CD4-positive, alpha-beta T cell (primary cell): ENCODE measurements at regions not wholly inside any gene's neighbourhood (a gene's known extent, or its start where the extent isn't known, plus 50 kb on each side); places are given as distances from the start of the nearest gene placed in this dataset.

ENCODE experiments used
- ATAC-seq: fragments of 200-7000 bp; cut with Tn5 transposase; one replicate; pipeline ENCODE4 v1.10.0; 2022; ENCODE audit warnings: mild to moderate bottlenecking; ENCODE audit not compliant: poor library complexity
- CTCF ChIA-PET: fragments of 350-600 bp; sonication (Branson Sonifier 250); formaldehyde crosslinking; loops from one replicate; lab custom pipeline; 2021; ENCODE audit warnings: antibody characterized with exemption, inconsistent platforms; lab: Charles Lee
- POLR2A ChIA-PET: fragments of 350-600 bp; sonication (Branson Sonifier 250); formaldehyde crosslinking; loops from one replicate; lab custom pipeline; 2021; ENCODE audit warnings: antibody characterized with exemption, inconsistent platforms; lab: Charles Lee
- DNase-seq, 14 experiments: peaks; one replicate each; pipeline ENCODE4 v3.0.0-alpha.2; 2013 to 2020; ENCODE audit warnings: mixed read lengths in 2 of 14
- H3K27ac ChIP-seq, 2 donors: one replicate each; pipeline versions ENCODE4 v1.5.1 to v1.7.0; 2013; ENCODE audit warnings: low read length in 2 of 2, low read depth in 1 of 2, mild to moderate bottlenecking in 1 of 2
- H3K27me3 ChIP-seq, 2 experiments: 1 replicate in 1 of 2; 2 replicates in 1 of 2; pipeline versions ENCODE4 v1.6.1 to v1.7.0; 2013; ENCODE audit warnings: low read length in 2 of 2, control low read depth in 1 of 2, mild to moderate bottlenecking in 1 of 2, moderate library complexity in 1 of 2; ENCODE audit not compliant: insufficient read depth in 2 of 2, control insufficient read depth in 1 of 2
- H3K36me3 ChIP-seq: one replicate; pipeline ENCODE4 v1.6.1; 2013; ENCODE audit warnings: low read length, control low read depth; ENCODE audit not compliant: insufficient read depth
- H3K4me1 ChIP-seq: one replicate; pipeline ENCODE4 v1.6.1; 2013; ENCODE audit warnings: low read length, control low read depth; ENCODE audit not compliant: insufficient read depth
- H3K4me3 ChIP-seq: one replicate; pipeline ENCODE4 v1.5.1; 2013; ENCODE audit warnings: mild to moderate bottlenecking, low read length, moderate library complexity
- H3K9me3 ChIP-seq, 2 experiments: 1 replicate in 1 of 2; 2 replicates in 1 of 2; pipeline versions ENCODE4 v1.6.1 to v1.7.0; 2013; ENCODE audit warnings: low read length in 2 of 2, mild to moderate bottlenecking in 2 of 2, control low read depth in 1 of 2, moderate library complexity in 1 of 2; ENCODE audit not compliant: control insufficient read depth in 1 of 2, insufficient read depth in 1 of 2
- H3K27ac Mint-ChIP-seq: one replicate; pipeline ENCODE4 v1.8.0; 2020; ENCODE audit warnings: mixed read lengths
- H3K27me3 Mint-ChIP-seq: one replicate; pipeline ENCODE4 v1.8.0; 2021; ENCODE audit warnings: mixed read lengths
- H3K36me3 Mint-ChIP-seq: one replicate; pipeline ENCODE4 v1.8.0; 2021; ENCODE audit warnings: low read depth, mixed read lengths
- H3K4me1 Mint-ChIP-seq: one replicate; pipeline ENCODE4 v1.8.0; 2021; ENCODE audit warnings: low read depth, mixed read lengths
- H3K4me3 Mint-ChIP-seq: one replicate; pipeline ENCODE4 v1.8.0; 2020; ENCODE audit warnings: mild to moderate bottlenecking, mixed read lengths
- H3K9me3 Mint-ChIP-seq: one replicate; pipeline ENCODE4 v1.8.0; 2020; ENCODE audit warnings: mixed read lengths
- intact Hi-C, 2 experiments: fragments of 100-400 bp; cut with DNase I in 1 of 2; cut with micrococcal nuclease in 1 of 2; formaldehyde crosslinking; loops; one replicate each; pipeline versions ENCODE4 v1.15.1 to v1.9.0; 2023 to 2025; cut with DNase I, micrococcal nuclease
- TF ChIP-seq, protein P1 (sequence below): fragments of 200-600 bp; IDR thresholded peaks from one replicate; pipeline ENCODE4 v1.8.0; 2022; ENCODE audit warnings: antibody characterized with exemption, mild to moderate bottlenecking

DNA sequence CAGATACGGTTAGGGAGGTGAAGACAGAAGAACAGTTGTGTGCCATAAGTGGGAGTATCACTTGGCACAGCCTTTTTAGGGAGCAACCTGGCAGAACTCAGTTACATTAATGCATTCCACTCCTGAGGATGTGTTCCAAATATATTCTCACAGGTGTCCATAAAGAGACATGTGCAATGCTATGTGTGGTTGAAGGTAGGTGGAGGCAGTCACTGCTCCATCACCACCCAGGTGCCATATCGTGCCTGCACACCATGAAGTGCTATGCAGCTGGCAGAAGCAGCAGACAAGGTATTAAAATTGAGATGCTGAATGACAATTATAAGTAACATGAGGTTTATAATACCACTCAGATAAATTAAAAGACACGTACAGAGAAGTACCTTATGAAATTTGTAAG lies 248.0 kb upstream of the SFRP2 start:
- TF ChIP-seq, protein P1, sequence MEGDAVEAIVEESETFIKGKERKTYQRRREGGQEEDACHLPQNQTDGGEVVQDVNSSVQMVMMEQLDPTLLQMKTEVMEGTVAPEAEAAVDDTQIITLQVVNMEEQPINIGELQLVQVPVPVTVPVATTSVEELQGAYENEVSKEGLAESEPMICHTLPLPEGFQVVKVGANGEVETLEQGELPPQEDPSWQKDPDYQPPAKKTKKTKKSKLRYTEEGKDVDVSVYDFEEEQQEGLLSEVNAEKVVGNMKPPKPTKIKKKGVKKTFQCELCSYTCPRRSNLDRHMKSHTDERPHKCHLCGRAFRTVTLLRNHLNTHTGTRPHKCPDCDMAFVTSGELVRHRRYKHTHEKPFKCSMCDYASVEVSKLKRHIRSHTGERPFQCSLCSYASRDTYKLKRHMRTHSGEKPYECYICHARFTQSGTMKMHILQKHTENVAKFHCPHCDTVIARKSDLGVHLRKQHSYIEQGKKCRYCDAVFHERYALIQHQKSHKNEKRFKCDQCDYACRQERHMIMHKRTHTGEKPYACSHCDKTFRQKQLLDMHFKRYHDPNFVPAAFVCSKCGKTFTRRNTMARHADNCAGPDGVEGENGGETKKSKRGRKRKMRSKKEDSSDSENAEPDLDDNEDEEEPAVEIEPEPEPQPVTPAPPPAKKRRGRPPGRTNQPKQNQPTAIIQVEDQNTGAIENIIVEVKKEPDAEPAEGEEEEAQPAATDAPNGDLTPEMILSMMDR, result no peak
- H3K27me3 ChIP-seq, result peaks cover 5 to 11% of the 10 kb centered on the region in 2 experiments
- CTCF ChIA-PET, result no interaction called here
- no peak overlapping the region for H3K27ac ChIP-seq
- H3K4me3 ChIP-seq, result no peak overlapping the region
- H3K36me3 Mint-ChIP-seq, result no peaks in the 10 kb centered on the region
- no peaks in the 10 kb centered on the region for H3K4me1 ChIP-seq
- ATAC-seq (no peak), DNase-seq (no peak)
- intact Hi-C loops, result no loop called here
- no peaks in the 10 kb centered on the region for H3K4me1 Mint-ChIP-seq
- no peak overlapping the region for H3K27ac Mint-ChIP-seq
- H3K9me3 ChIP-seq, result no peaks in the 10 kb centered on the region
- POLR2A ChIA-PET, result no interaction called here
- H3K27me3 Mint-ChIP-seq, result peaks cover 39% of the 10 kb centered on the region
- H3K9me3 Mint-ChIP-seq, result peaks cover 4% of the 10 kb centered on the region
- H3K36me3 ChIP-seq, result no peaks in the 10 kb centered on the region
- no peak overlapping the region for H3K4me3 Mint-ChIP-seq

DNA sequence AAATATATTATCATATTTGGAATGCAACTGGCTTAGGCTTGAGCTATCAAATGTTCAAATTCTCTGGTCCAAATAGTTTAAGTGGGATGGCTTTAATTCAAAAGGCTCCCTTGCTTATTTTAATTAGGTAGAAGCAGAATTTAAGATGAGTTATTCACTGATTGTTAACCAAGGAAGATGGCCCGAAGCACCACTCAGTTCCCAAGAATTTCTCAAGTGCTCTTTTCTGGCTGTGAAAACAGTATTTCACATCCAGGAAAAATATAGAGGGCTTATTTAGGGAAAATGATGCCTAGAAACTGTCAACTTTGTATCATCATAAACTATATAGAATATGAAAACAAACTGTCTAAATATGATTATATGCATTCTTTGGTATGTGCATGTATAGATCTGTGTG lies 246.5 kb upstream of the SFRP2 start:
- CTCF ChIA-PET, result no interaction called here
- Histone ChIP-seq H3K4me1 (no peaks in the 10 kb centered on the region), H3K27me3 (peaks cover 5 to 11% of the 10 kb centered on the region in 2 experiments), H3K36me3 (no peaks in the 10 kb centered on the region), H3K4me3 (no peak overlapping the region), H3K9me3 (no peaks in the 10 kb centered on the region), H3K27ac (no peak overlapping the region)
- TF ChIP-seq, protein P1, result no peak
- intact Hi-C loops, result no loop called here
- Mint-ChIP-seq H3K4me3 (no peak overlapping the region), H3K27me3 (peaks cover 43% of the 10 kb centered on the region), H3K36me3 (no peaks in the 10 kb centered on the region), H3K27ac (no peak overlapping the region), H3K9me3 (peaks cover 8% of the 10 kb centered on the region), H3K4me1 (no peaks in the 10 kb centered on the region)
- no peak for DNase-seq
- ATAC-seq, result no peak
- POLR2A ChIA-PET, result no interaction called here

DNA sequence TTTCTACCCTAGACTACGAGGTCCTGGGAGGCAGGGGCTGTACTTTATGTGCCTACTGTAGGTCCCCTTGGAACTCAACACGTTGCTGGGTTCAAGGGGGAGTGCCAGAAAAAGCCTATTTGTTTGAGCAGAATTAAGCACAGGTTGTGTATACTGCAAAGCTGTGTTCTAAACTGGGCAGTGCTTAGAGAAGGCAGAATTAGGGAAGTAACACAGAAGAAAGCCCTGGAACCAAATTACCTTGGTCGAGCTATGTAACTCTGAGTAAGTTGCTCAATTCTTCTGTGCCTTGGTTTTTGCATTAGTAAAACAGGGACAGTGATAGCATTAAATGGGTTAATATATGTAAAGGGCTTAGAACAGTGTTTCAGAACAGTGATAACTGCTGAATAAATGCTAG lies 245.0 kb upstream of the SFRP2 start:
- no peaks in the 10 kb centered on the region for H3K4me1 Mint-ChIP-seq
- CTCF ChIA-PET, result no interaction called here

More for the DNA sequence above, 245.0 kb upstream of the SFRP2 start:
- no peak for DNase-seq
- no peak overlapping the region for H3K4me3 Mint-ChIP-seq
- no peak overlapping the region for H3K27ac Mint-ChIP-seq
- Histone ChIP-seq H3K27ac (no peak overlapping the region), H3K4me1 (no peaks in the 10 kb centered on the region), H3K36me3 (no peaks in the 10 kb centered on the region), H3K9me3 (no peaks in the 10 kb centered on the region), H3K4me3 (no peak overlapping the region), H3K27me3 (peaks cover 5 to 11% of the 10 kb centered on the region in 2 experiments)
- ATAC-seq, result no peak
- H3K27me3 Mint-ChIP-seq, result peaks cover 43% of the 10 kb centered on the region
- intact Hi-C loops, result no loop called here
- TF ChIP-seq, protein P1, result no peak
- POLR2A ChIA-PET, result no interaction called here
- no peaks in the 10 kb centered on the region for H3K36me3 Mint-ChIP-seq
- peaks cover 8% of the 10 kb centered on the region for H3K9me3 Mint-ChIP-seq
